ENCODE measurements at regions not wholly inside any gene's neighbourhood (a gene's known extent, or its start where the extent isn't known, plus 50 kb on each side); places are given as distances from the start of the nearest gene placed in this dataset.
"Not testable (repeated sequence)": the region's sequence is repeated elsewhere in the genome, so short reads cannot be mapped to it uniquely, and the experiment has no call there.

GRCh38 chr7:6903289-6903688, 77.2 kb upstream of the CCZ1B start:
- not testable (repeated sequence) for H3K9ac ChIP-seq (ENCODE audit: extremely low read depth, insufficient read length, low read length); H3K4me1 ChIP-seq (ENCODE audit: insufficient read depth, low read length); H4K20me1 ChIP-seq (ENCODE audit: control insufficient read depth, insufficient read depth, insufficient read length); H4K8ac ChIP-seq (replicated peaks; ENCODE audit: insufficient read length, low read depth, low read length); H3K4me3 Mint-ChIP-seq; H3K79me2 ChIP-seq (ENCODE audit: insufficient read depth, low read length); H2AFZ ChIP-seq (ENCODE audit: low read length); H3K56ac ChIP-seq (ENCODE audit: insufficient read length, low read depth, low read length); H2BK15ac ChIP-seq (ENCODE audit: low read depth, low read length); H3K9me3 ChIP-seq (ENCODE audit: control insufficient read depth, low read depth, low read length); H4K5ac ChIP-seq (ENCODE audit: insufficient read length, low read depth, low read length); H3K23me2 ChIP-seq (ENCODE audit: insufficient read length, low read depth, low read length, poor library complexity, severe bottlenecking); H3K4me2 ChIP-seq (ENCODE audit: insufficient read depth, insufficient read length, low read length); H2BK20ac ChIP-seq (ENCODE audit: low read depth, low read length, poor library complexity, severe bottlenecking); H4K91ac ChIP-seq (ENCODE audit: insufficient read length, low read depth, low read length); H3T11ph ChIP-seq (ENCODE audit: low read length); H2BK5ac ChIP-seq (ENCODE audit: insufficient read length, low read length); H2BK12ac ChIP-seq (ENCODE audit: insufficient read length, low read depth, low read length); H3K23ac ChIP-seq (ENCODE audit: insufficient read length, low read depth, low read length); H3K27ac Mint-ChIP-seq; H3K79me1 ChIP-seq (ENCODE audit: insufficient read depth, low read depth, low read length, poor library complexity, severe bottlenecking); H3K27ac ChIP-seq (ENCODE audit: insufficient read length, low read depth, low read length); DNase-seq; H2AK5ac ChIP-seq (ENCODE audit: insufficient read length, low read length); H3K4ac ChIP-seq (ENCODE audit: low read depth, low read length); H3K14ac ChIP-seq (ENCODE audit: insufficient read depth, low read length); H3K27me3 ChIP-seq (ENCODE audit: insufficient read depth, low read length); H3K18ac ChIP-seq (ENCODE audit: insufficient read length, low read depth, low read length); H2BK120ac ChIP-seq (ENCODE audit: low read depth, low read length, poor library complexity, severe bottlenecking)
- no CpG with 5 or more reads among the region's 7 CpGs for WGBS (ENCODE audit: extremely low coverage, insufficient read length, low lambda C conversion rate)
- peaks cover 22% of the 10 kb centered on the region for H3K27me3 Mint-ChIP-seq (ENCODE audit: low read depth)
- H3K36me3 Mint-ChIP-seq (ENCODE audit: insufficient read depth in 1 of 3, low read depth in 3 of 3) = peaks cover 3 to 16% (median 15%) of the 10 kb centered on the region in 3 experiments; a peak in 6 of 7 replicates
- peaks cover 13 to 14% of the 10 kb centered on the region in 2 experiments for H3K9me3 Mint-ChIP-seq
- peaks cover 32 to 33% of the 10 kb centered on the region in 2 experiments for H3K4me1 Mint-ChIP-seq

GRCh38 chr7:6903792-6904191, 77.7 kb upstream of the CCZ1B start:
- H3K27me3 Mint-ChIP-seq (ENCODE audit: low read depth) = peaks cover 22% of the 10 kb centered on the region
- not testable (repeated sequence) for H4K8ac ChIP-seq (replicated peaks; ENCODE audit: insufficient read length, low read depth, low read length); H2AFZ ChIP-seq (ENCODE audit: low read length); DNase-seq; H3K27ac ChIP-seq (ENCODE audit: insufficient read length, low read depth, low read length); H3K14ac ChIP-seq (ENCODE audit: insufficient read depth, low read length); H3K4ac ChIP-seq (ENCODE audit: low read depth, low read length); H2BK5ac ChIP-seq (ENCODE audit: insufficient read length, low read length); H2AK5ac ChIP-seq (ENCODE audit: insufficient read length, low read length); H3K79me1 ChIP-seq (ENCODE audit: insufficient read depth, low read depth, low read length, poor library complexity, severe bottlenecking); H4K5ac ChIP-seq (ENCODE audit: insufficient read length, low read depth, low read length); H3T11ph ChIP-seq (ENCODE audit: low read length); H3K4me2 ChIP-seq (ENCODE audit: insufficient read depth, insufficient read length, low read length); H2BK15ac ChIP-seq (ENCODE audit: low read depth, low read length); H3K23me2 ChIP-seq (ENCODE audit: insufficient read length, low read depth, low read length, poor library complexity, severe bottlenecking); H3K4me1 ChIP-seq (ENCODE audit: insufficient read depth, low read length); H2BK12ac ChIP-seq (ENCODE audit: insufficient read length, low read depth, low read length); H4K91ac ChIP-seq (ENCODE audit: insufficient read length, low read depth, low read length); H3K27ac Mint-ChIP-seq; H3K23ac ChIP-seq (ENCODE audit: insufficient read length, low read depth, low read length); H3K18ac ChIP-seq (ENCODE audit: insufficient read length, low read depth, low read length); H3K9me3 ChIP-seq (ENCODE audit: control insufficient read depth, low read depth, low read length); H3K27me3 ChIP-seq (ENCODE audit: insufficient read depth, low read length); H2BK20ac ChIP-seq (ENCODE audit: low read depth, low read length, poor library complexity, severe bottlenecking); H3K9ac ChIP-seq (ENCODE audit: extremely low read depth, insufficient read length, low read length); H3K79me2 ChIP-seq (ENCODE audit: insufficient read depth, low read length); H4K20me1 ChIP-seq (ENCODE audit: control insufficient read depth, insufficient read depth, insufficient read length); H2BK120ac ChIP-seq (ENCODE audit: low read depth, low read length, poor library complexity, severe bottlenecking); H3K56ac ChIP-seq (ENCODE audit: insufficient read length, low read depth, low read length)
- H3K4me1 Mint-ChIP-seq = peaks cover 32 to 33% of the 10 kb centered on the region in 2 experiments
- peaks cover 3 to 16% (median 15%) of the 10 kb centered on the region in 3 experiments; a peak in 6 of 7 replicates for H3K36me3 Mint-ChIP-seq (ENCODE audit: insufficient read depth in 1 of 3, low read depth in 3 of 3)
- H3K4me3 Mint-ChIP-seq = 0 out of 5 replicates have a peak overlapping the region, but pooled peaks of 1 of the 2 experiments have one; percentile 15
- no CpG with 5 or more reads among the region's 4 CpGs for WGBS (ENCODE audit: extremely low coverage, insufficient read length, low lambda C conversion rate)
- peaks cover 13 to 14% of the 10 kb centered on the region in 2 experiments for H3K9me3 Mint-ChIP-seq
